ENCODE measurements at regions not wholly inside any gene's neighbourhood (a gene's known extent, or its start where the extent isn't known, plus 50 kb on each side); places are given as distances from the start of the nearest gene placed in this dataset.
"Not testable (repeated sequence)": the region's sequence is repeated elsewhere in the genome, so short reads cannot be mapped to it uniquely, and the experiment has no call there.

DNA sequence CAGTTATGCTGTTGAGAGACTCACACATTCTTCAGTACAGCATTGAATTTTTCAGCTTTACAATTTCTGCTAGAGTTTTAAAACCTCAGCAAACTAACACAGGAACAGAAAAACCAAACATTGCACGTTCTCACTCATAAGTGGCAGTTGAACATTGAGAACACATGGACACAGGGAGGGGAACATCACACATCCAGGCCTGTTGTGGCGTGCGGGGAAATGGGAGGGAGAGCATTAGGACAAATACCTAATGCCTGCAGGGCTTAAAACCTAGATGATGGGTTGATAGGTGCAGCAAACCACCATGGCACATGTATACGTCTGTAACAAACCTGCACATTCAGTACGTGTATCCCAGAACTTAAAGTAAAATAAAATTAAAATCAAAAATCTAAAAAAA is 270.1 kb upstream of the MME start:
- DNase-seq: not testable (repeated sequence)

GRCh38 chr3:154801729-154802128 is 278.4 kb upstream of the MME start:
- no peak for DNase-seq

DNA sequence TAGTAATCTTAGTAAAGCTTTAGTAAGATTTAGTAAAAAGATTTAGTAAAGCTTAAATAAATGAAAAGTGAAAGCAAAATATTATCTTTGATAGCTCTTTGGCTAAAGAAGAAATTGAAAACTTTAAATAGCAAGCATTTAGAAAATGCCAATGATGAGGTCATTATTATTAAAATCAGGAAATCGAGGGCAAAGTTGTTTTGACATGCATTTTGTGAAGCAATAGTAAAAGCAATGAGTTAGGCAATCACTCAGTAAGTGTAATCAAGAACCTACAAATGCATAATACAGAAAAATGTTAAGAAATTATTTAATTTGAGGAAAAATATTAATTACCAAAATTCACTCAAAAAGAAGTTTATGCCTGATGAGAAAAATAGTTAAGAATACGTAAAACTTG is 280.3 kb upstream of the MME start:
- DNase-seq: no peak

DNA sequence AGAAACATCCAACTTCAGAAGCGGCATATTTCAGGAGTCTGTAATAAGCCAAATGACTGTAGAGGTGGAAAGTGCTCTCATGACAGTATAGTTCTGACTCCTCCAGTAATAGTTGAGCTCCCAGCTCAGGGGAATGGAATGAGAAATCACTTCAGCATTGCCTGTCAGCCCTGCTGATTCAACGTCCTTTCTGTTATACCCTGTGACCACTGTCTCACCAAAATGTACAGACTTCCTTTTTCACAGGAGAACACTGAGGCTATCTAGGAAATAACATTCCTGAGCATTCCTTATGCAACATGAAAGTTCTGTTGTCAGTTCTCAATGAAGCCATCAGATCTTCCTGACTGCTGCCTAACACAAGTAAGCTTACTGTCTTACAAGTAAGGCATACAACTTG is 284.5 kb upstream of the MME start:
- no peak for DNase-seq

GRCh38 chr3:154794814-154795445 is 285.2 kb upstream of the MME start:
- no peak for DNase-seq

DNA sequence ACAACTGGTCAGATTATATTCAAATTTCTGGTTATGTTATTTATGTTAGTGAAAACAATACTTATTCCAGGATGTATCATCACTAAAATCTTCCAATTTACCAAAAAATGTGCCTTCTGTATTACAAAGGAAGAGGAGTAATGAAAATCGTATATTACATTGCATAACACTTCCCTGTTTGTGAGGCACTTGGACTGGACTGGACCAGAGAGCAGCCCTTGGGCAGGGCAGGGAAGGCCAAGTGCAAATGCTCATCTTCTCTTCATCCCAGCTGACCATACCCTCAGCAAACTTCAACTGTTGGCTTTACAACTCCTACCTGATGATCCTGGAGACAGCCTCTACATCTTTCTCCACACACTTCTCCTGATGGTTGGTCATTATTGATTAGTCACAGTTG is 285.7 kb upstream of the MME start:
- DNase-seq: no peak

GRCh38 chr3:154792828-154793227 is 287.3 kb upstream of the MME start:
- DNase-seq: peak in 1 of 3 experiments; percentile 73

DNA sequence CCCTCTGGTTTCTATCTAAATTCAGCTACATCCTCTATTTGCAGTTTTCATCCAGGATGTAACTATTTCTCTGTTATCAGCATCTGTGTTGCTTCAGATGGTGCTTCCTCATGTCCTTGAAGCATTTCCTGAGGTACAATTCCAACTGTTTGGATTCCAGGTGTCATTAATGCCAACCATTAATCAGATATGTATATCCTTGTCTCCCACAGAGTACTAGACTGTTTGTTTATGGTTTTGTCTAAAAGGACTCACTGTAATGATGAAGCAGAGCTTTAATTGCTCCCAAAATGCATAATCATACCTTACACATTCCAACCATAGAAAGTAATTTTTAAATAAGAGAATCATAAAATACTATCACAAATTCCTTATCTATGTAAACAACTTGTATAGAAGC is 288.5 kb upstream of the MME start:
- peak in 2 of 3 experiments; percentile 28 to 79 for DNase-seq

- no peak for DNase-seq
These were observed 293.4 kb upstream of the MME start for GRCh38 chr3:154786724-154787123.

- DNase-seq: no peak
These were observed 296.6 kb upstream of the MME start for GRCh38 chr3:154783521-154783931.

DNA sequence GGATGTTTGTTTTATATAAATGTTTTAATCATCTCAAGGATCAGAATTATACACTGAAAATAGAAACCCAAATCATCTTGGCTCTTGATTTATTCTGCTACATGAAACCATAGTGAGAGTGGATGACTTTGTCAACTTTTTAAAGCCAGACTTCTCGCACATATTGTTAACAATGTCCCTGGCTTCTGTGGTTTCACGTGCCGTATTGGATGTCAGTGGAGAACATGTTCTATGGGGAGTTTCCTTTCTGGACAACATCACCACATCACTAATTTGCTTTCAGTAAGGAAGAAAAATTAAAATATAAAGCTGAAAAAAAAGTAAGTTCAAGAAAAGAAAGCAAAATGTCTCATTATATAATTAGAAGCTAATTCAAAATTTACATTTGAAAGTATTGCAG is 297.1 kb upstream of the MME start:
- no peak for DNase-seq

DNA sequence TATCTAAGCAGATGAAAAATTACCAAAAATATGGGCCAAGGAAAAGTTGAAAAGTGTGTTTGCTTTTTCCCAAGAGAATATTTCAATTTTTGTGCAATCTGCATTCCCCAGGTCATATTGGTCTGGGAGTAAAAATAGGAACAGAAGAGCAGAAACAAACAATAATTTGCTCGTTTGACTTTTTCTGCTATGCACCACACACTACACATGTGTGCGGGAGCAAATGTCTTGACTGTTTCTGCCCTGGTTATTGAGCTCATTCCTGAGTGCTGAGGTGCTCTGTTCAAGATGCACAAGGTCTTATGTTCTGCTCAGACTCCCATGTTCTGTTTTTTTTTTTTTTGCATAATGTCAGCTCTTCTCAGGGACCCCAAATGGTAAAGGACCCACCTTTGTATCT is 298.0 kb upstream of the MME start:
- no peak for DNase-seq

DNA sequence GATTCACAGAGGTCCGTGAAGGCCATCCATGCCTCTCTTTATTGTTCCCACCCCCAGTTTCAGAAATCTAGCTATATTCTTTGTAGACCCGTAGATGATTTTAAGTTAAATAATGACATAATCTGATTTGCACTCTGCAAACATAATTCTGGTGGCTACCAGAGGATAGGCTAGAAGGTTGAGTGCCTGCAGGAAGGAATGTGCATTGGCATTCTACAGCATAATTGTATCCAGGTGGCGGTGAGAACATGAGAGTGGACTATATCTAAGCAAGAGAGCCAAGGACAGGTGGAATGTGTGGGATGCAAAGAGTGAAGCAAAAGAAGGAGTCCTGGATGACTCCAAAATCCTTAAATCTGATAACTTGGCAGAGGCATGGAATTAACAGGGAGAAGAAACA is 298.5 kb upstream of the MME start:
- DNase-seq: no peak

GRCh38 chr3:154780263-154780662 is 299.9 kb upstream of the MME start:
- DNase-seq: no peak

DNA sequence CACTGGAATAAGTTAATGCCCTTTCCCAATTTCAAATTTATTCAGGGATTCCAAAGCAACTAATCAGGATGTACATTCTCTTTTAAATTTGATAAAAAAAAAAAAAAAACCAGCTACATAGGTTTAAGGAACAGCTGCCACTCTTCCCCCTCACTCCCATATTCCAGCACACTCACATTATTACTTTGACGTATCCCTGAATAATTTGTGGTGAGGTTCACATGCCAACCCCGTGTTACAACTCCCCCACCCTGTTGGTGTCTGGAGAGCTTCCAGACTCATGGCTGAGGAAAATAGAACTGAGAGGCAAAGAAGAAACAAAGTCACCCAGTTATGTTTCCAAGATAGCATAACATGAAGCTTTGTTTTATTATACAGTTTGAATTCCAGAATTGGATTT is 300.5 kb upstream of the MME start:
- no peak for DNase-seq

DNA sequence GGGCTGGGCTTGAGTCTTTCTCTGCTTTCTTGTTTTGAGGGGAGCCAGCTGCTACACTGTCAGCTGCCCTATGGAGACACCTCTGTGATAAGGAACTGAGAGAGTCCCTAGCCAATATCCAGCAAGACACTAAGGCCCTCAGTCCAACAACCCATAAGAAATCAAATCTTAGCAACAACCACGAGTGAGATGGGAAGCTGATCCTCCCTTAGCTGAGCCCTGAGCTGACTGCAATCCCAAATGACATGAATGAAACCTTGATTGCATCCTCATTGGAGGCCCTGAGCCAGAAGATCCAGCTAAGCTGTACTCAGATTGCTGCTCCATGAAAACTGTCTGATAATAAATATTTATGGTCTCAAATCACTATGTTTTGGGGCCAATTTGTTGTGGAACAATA is 302.1 kb upstream of the MME start:
- no peak for DNase-seq

DNA sequence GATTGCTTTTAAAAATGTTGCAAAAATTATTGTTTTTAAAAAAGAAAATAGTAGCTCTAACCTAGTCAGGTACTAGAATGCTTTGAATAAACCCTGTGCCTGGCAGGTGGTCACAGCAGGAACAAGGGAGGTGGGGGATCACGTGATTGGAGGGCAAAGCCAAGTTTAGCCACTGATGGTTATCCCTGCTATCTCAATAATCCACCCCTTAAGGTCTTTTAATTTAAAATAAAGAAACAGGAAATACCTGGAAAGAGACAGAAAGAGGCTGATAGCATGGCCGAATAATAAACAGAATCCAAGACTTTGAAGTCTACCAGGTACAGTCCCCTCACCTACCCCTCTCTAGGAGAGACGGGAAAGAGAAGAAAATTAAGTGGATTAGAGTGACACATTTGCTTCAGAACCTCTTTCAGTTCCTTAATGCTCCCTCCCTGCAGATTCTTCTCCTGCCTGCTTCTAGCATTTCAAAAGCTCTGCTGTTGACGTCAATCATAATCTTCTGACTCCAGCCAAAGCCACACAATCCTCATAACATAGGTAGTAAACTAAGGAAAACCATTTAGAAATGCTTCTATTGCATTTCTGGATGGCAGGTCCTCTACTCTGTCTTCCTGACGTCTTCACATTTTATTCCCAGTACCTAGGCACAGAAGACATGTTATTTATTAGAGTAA is 303.4 kb upstream of the MME start:
- peak in 2 of 3 experiments; percentile 36 to 62 for DNase-seq

- peak in 2 of 3 experiments; percentile 36 to 62 for DNase-seq
These were observed 304.1 kb upstream of the MME start for GRCh38 chr3:154775821-154776548.

GRCh38 chr3:154766765-154767503 is 313.2 kb upstream of the MME start:
- DNase-seq: no peak

- no peak for DNase-seq
These were observed 315.1 kb upstream of the MME start for GRCh38 chr3:154764856-154765640.

DNA sequence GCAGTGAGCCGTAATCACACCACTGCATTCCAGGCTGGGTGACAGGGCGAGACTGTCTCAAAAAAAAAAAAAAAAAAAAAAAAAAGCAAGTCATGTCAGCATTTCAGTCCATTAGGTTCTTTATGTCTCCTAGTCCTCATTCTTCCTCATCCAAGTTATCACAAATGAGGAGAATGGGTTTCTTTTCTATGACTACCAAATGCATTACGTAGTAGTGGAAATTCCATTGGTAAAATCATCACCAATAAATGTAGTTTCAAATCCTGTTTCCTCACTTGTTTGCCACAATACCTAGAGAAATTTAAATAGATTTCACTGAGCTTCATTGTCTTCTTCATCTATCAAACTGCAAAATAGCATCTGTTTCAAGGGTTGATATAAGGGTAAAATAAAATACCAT is 317.6 kb upstream of the MME start:
- no peak for DNase-seq

GRCh38 chr3:154759966-154760365 is 320.2 kb upstream of the MME start:
- DNase-seq: peak in 1 of 3 experiments; percentile 29

Data from NCI-H1417 (cell line).